K562 (cell line): ENCODE measurements at regions not wholly inside any gene's neighbourhood (a gene's known extent, or its start where the extent isn't known, plus 50 kb on each side); places are given as distances from the start of the nearest gene placed in this dataset.

Source experiments
- CHD4 ChIP-seq: fragments of 200-600 bp; sonication (generic); IDR thresholded peaks from 3 replicates; pipeline ENCODE4 v1.6.1; 2012; ENCODE audit warnings: low read depth, mild to moderate bottlenecking, mixed read lengths, low read length, inconsistent platforms; ENCODE audit not compliant: insufficient read depth, insufficient replicate concordance, poor library complexity, severe bottlenecking
- FOXK2 ChIP-seq, 2 experiments: fragments of 450-650 bp; IDR thresholded peaks in 1 of 2; conservative IDR thresholded peaks in 1 of 2; 2 replicates each; pipeline ENCODE4 v1.6.1; 2016; ENCODE audit warnings: low read depth in 2 of 2, mild to moderate bottlenecking in 1 of 2
- HCFC1 ChIP-seq: IDR thresholded peaks from 2 replicates; pipeline ENCODE4 v1.6.1; 2012; ENCODE audit warnings: low read depth, low read length, improper control_type of control experiment
- HMGN3 ChIP-seq: IDR thresholded peaks from 2 replicates; pipeline ENCODE4 v1.6.1; 2011; ENCODE audit warnings: borderline replicate concordance, low read depth, mild to moderate bottlenecking, mixed read lengths, low read length; ENCODE audit not compliant: insufficient read length; ENCODE audit errors: extremely low read depth
- HNRNPH1 ChIP-seq: fragments of 200-400 bp; formaldehyde crosslinking; optimal IDR thresholded peaks from 2 replicates; pipeline ENCODE3; 2017; ENCODE audit warnings: low read depth, mild to moderate bottlenecking, low read length, moderate library complexity
- JUND ChIP-seq, 2 experiments: IDR thresholded peaks; 2 replicates in 1 of 2; 3 replicates in 1 of 2; pipeline ENCODE4 v1.6.1; 2011; ENCODE audit warnings: borderline replicate concordance in 2 of 2, low read depth in 2 of 2, low read length in 2 of 2, improper control_type of control experiment in 1 of 2, missing biosample characterization in 1 of 2, missing genetic modification characterization in 1 of 2, missing genetic modification reagents in 1 of 2
- RFX5 ChIP-seq: IDR thresholded peaks from 2 replicates; pipeline ENCODE4 v1.6.1; 2011; ENCODE audit warnings: low read depth, mild to moderate bottlenecking, improper control_type of control experiment, low read length
- SP1 ChIP-seq: sonication (generic); formaldehyde crosslinking; IDR thresholded peaks from 2 replicates; pipeline ENCODE4 v1.8.1; 2022; ENCODE audit warnings: mild to moderate bottlenecking, missing genetic modification reagents
- TAF1 ChIP-seq: IDR thresholded peaks from 2 replicates; pipeline ENCODE4 v1.6.1; 2011; ENCODE audit warnings: mild to moderate bottlenecking, low read length, moderate library complexity; ENCODE audit not compliant: insufficient read depth, control insufficient read depth, severe bottlenecking; ENCODE audit errors: extremely low read depth
- ZBTB40 ChIP-seq, 2 experiments: fragments of 450-650 bp in 1 of 2; sonication (generic) in 1 of 2; formaldehyde crosslinking in 1 of 2; IDR thresholded peaks; 2 replicates each; pipeline versions ENCODE4 v1.7.1 to v1.9.0; 2016 to 2022; ENCODE audit warnings: inconsistent platforms in 1 of 2, mild to moderate bottlenecking in 1 of 2, missing genetic modification reagents in 1 of 2
- ZHX1 ChIP-seq: fragments of 150-350 bp; conservative IDR thresholded peaks from 2 replicates; pipeline ENCODE4 v1.6.1; 2014; ENCODE audit warnings: low read length
- ZNF146 ChIP-seq: IDR thresholded peaks from one replicate; pipeline ENCODE4 v1.6.1; 2018; ENCODE audit warnings: missing compliant biosample characterization; ENCODE audit not compliant: unreplicated experiment
- ZNF280B ChIP-seq: fragments of 250-450 bp; sonication (Bioruptor Pico); IDR thresholded peaks from 2 replicates; pipeline ENCODE4 v1.5.1; 2021; ENCODE audit warnings: mild to moderate bottlenecking
- TF ChIP-seq, protein P1 (sequence below), 3 experiments: IDR thresholded peaks in 2 of 3; conservative IDR thresholded peaks in 1 of 3; 2 replicates each; pipeline ENCODE4 v1.5.1; 2011 to 2012; ENCODE audit warnings: low read length in 3 of 3, mild to moderate bottlenecking in 3 of 3, control low read depth in 2 of 3, improper control_type of control experiment in 1 of 3, inconsistent platforms in 1 of 3, low read depth in 1 of 3, mixed read lengths in 1 of 3, moderate library complexity in 1 of 3; ENCODE audit not compliant: insufficient read depth in 2 of 3

DNA sequence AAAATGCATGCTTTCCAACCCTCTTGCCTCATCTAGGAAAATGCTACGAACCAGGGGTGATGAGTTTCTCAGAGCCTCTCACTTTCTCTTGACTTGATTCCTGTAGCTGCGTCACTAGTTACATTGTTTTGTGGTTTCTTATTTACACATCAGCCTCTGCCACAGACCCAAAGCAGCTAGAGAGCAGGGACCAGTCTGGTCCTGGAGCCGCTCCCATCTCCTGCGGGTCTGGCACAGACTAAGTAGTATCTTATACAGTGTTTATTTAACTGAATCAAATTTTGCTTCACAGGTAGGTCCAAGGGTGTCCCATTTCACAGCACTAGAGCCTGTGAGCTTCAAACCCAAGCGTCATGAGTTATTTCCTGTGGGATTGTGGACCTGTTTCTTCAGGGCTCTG, 310.5 kb downstream of the MYCN start:
- TF ChIP-seq JUND (IDR thresholded peaks at IDR 0.05; ENCODE audit: borderline replicate concordance, low read depth, low read length) = no peak
- no peak for TF ChIP-seq JUND (tag; IDR thresholded peaks at IDR 0.05; ENCODE audit: borderline replicate concordance, low read depth, low read length)
- no peak for TF ChIP-seq HNRNPH1
- no peak for TF ChIP-seq CHD4
- TF ChIP-seq TAF1 = no peak
- no peak for TF ChIP-seq ZHX1
- no peak for TF ChIP-seq HMGN3
- TF ChIP-seq, protein P1, sequence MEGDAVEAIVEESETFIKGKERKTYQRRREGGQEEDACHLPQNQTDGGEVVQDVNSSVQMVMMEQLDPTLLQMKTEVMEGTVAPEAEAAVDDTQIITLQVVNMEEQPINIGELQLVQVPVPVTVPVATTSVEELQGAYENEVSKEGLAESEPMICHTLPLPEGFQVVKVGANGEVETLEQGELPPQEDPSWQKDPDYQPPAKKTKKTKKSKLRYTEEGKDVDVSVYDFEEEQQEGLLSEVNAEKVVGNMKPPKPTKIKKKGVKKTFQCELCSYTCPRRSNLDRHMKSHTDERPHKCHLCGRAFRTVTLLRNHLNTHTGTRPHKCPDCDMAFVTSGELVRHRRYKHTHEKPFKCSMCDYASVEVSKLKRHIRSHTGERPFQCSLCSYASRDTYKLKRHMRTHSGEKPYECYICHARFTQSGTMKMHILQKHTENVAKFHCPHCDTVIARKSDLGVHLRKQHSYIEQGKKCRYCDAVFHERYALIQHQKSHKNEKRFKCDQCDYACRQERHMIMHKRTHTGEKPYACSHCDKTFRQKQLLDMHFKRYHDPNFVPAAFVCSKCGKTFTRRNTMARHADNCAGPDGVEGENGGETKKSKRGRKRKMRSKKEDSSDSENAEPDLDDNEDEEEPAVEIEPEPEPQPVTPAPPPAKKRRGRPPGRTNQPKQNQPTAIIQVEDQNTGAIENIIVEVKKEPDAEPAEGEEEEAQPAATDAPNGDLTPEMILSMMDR (IDR thresholded peaks at IDR 0.05 in 2 of 3, conservative IDR thresholded peaks at IDR 0.05 in 1 of 3; ENCODE audit: insufficient read depth in 2 of 3, low read depth in 1 of 3, low read length in 3 of 3) = no peak
- TF ChIP-seq ZNF146 (CRISPR knock-in tag) = no peak
- no peak for TF ChIP-seq FOXK2 (conservative IDR thresholded peaks at IDR 0.05 in 1 of 2, IDR thresholded peaks at IDR 0.05 in 1 of 2; ENCODE audit: low read depth in 2 of 2)
- TF ChIP-seq ZBTB40 (IDR thresholded peaks at IDR 0.05) = no peak
- no peak for TF ChIP-seq ZBTB40 (CRISPR knock-in tag; IDR thresholded peaks at IDR 0.05)
- TF ChIP-seq HCFC1 = no peak
- TF ChIP-seq ZNF280B (CRISPR knock-in tag) = no peak
- no peak for TF ChIP-seq RFX5
- no peak for TF ChIP-seq SP1
